H1 (cell line): ENCODE measurements at regions not wholly inside any gene's neighbourhood (a gene's known extent, or its start where the extent isn't known, plus 50 kb on each side); places are given as distances from the start of the nearest gene placed in this dataset.

Experiments
- CHD2 ChIP-seq: IDR thresholded peaks from 2 replicates; pipeline ENCODE4 v1.6.1; 2012; ENCODE audit warnings: low read length, improper control_type of control experiment
- JUND ChIP-seq: IDR thresholded peaks from 2 replicates; pipeline ENCODE4 v1.6.1; 2011; ENCODE audit warnings: mild to moderate bottlenecking, improper control_type of control experiment, low read length
- NRF1 ChIP-seq: IDR thresholded peaks from 2 replicates; pipeline ENCODE4 v1.6.1; 2011; ENCODE audit warnings: mild to moderate bottlenecking, low read depth, low read length, improper control_type of control experiment
- POLR2A ChIP-seq, 2 experiments: IDR thresholded peaks; 1 replicate in 1 of 2; 2 replicates in 1 of 2; pipeline ENCODE4 v1.6.1; 2011; ENCODE audit warnings: low read depth in 2 of 2, low read length in 2 of 2, mild to moderate bottlenecking in 2 of 2; ENCODE audit errors: control extremely low read depth in 1 of 2
- TAF1 ChIP-seq: IDR thresholded peaks from 2 replicates; pipeline ENCODE4 v1.6.1; 2011; ENCODE audit warnings: mild to moderate bottlenecking, low read depth, low read length
- TF ChIP-seq, protein P1 (sequence below), 3 experiments: IDR thresholded peaks; 1 replicate in 2 of 3; 2 replicates in 1 of 3; pipeline versions ENCODE4 v1.5.1 to v1.6.1; 2011; ENCODE audit warnings: low read length in 3 of 3, mild to moderate bottlenecking in 3 of 3, inconsistent platforms in 2 of 3, low read depth in 1 of 3, moderate library complexity in 1 of 3; ENCODE audit not compliant: insufficient read depth in 1 of 3; ENCODE audit errors: control extremely low read depth in 1 of 3
- TF ChIP-seq, protein P2 (sequence below): IDR thresholded peaks from 2 replicates; pipeline ENCODE4 v1.6.1; 2012; ENCODE audit warnings: inconsistent platforms
- TF ChIP-seq, protein P3 (sequence below): fragments of 300-600 bp; sonication (generic); IDR thresholded peaks from 2 replicates; pipeline ENCODE4 v1.7.1; 2012; ENCODE audit warnings: low read length, moderate library complexity, mild to moderate bottlenecking, inconsistent platforms; ENCODE audit not compliant: insufficient replicate concordance

DNA sequence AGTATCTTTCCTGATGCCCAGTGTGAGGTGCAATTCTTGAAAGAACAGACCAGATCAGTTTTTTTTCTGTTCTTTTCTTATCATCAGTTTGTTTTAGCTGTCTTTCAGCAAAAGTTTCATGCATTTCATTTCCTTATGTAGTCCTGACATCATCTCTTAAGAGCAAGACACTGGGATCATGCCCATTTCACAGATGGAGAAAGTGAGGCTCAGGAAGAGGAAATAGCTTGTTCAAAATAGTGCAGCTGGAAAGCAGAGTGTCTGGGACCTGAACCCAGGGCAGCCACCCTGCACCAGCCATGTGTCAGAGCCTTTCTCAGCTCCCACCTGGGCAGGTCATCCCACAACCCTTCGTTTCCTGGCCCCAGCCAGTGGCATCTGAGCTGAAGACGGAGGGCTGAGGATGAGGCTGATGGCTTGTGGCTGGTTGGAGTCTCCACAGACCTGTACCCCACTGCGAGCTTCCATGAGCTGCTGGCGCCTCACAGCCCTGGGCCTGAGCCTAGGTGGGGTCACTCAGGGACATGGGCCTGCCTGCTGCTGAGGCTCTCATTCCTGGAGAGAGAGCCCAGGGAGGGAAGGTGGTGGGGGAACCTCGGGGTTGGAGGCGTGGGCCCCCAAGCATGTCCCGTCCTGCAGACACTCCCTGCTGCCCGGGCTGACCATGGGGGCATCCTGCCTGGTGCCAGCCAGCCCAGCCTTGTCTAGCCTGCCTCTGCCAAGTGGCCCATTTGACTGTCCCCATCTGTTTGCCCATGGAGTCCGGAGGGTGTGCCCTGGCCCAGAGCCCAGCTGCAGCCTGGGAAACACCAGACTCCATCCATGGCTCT lies 61.8 kb downstream of the SMIM38 start (continued):
- TF ChIP-seq JUND: no peak
- TF ChIP-seq, protein P1, sequence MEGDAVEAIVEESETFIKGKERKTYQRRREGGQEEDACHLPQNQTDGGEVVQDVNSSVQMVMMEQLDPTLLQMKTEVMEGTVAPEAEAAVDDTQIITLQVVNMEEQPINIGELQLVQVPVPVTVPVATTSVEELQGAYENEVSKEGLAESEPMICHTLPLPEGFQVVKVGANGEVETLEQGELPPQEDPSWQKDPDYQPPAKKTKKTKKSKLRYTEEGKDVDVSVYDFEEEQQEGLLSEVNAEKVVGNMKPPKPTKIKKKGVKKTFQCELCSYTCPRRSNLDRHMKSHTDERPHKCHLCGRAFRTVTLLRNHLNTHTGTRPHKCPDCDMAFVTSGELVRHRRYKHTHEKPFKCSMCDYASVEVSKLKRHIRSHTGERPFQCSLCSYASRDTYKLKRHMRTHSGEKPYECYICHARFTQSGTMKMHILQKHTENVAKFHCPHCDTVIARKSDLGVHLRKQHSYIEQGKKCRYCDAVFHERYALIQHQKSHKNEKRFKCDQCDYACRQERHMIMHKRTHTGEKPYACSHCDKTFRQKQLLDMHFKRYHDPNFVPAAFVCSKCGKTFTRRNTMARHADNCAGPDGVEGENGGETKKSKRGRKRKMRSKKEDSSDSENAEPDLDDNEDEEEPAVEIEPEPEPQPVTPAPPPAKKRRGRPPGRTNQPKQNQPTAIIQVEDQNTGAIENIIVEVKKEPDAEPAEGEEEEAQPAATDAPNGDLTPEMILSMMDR (IDR thresholded peaks at IDR 0.05; ENCODE audit: control extremely low read depth in 1 of 3, insufficient read depth in 1 of 3, low read depth in 1 of 3, low read length in 3 of 3): no peak
- no peak for TF ChIP-seq NRF1
- TF ChIP-seq TAF1: no peak
- TF ChIP-seq, protein P2, sequence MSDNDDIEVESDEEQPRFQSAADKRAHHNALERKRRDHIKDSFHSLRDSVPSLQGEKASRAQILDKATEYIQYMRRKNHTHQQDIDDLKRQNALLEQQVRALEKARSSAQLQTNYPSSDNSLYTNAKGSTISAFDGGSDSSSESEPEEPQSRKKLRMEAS: no peak
- no peak for TF ChIP-seq CHD2
- TF ChIP-seq, protein P3, sequence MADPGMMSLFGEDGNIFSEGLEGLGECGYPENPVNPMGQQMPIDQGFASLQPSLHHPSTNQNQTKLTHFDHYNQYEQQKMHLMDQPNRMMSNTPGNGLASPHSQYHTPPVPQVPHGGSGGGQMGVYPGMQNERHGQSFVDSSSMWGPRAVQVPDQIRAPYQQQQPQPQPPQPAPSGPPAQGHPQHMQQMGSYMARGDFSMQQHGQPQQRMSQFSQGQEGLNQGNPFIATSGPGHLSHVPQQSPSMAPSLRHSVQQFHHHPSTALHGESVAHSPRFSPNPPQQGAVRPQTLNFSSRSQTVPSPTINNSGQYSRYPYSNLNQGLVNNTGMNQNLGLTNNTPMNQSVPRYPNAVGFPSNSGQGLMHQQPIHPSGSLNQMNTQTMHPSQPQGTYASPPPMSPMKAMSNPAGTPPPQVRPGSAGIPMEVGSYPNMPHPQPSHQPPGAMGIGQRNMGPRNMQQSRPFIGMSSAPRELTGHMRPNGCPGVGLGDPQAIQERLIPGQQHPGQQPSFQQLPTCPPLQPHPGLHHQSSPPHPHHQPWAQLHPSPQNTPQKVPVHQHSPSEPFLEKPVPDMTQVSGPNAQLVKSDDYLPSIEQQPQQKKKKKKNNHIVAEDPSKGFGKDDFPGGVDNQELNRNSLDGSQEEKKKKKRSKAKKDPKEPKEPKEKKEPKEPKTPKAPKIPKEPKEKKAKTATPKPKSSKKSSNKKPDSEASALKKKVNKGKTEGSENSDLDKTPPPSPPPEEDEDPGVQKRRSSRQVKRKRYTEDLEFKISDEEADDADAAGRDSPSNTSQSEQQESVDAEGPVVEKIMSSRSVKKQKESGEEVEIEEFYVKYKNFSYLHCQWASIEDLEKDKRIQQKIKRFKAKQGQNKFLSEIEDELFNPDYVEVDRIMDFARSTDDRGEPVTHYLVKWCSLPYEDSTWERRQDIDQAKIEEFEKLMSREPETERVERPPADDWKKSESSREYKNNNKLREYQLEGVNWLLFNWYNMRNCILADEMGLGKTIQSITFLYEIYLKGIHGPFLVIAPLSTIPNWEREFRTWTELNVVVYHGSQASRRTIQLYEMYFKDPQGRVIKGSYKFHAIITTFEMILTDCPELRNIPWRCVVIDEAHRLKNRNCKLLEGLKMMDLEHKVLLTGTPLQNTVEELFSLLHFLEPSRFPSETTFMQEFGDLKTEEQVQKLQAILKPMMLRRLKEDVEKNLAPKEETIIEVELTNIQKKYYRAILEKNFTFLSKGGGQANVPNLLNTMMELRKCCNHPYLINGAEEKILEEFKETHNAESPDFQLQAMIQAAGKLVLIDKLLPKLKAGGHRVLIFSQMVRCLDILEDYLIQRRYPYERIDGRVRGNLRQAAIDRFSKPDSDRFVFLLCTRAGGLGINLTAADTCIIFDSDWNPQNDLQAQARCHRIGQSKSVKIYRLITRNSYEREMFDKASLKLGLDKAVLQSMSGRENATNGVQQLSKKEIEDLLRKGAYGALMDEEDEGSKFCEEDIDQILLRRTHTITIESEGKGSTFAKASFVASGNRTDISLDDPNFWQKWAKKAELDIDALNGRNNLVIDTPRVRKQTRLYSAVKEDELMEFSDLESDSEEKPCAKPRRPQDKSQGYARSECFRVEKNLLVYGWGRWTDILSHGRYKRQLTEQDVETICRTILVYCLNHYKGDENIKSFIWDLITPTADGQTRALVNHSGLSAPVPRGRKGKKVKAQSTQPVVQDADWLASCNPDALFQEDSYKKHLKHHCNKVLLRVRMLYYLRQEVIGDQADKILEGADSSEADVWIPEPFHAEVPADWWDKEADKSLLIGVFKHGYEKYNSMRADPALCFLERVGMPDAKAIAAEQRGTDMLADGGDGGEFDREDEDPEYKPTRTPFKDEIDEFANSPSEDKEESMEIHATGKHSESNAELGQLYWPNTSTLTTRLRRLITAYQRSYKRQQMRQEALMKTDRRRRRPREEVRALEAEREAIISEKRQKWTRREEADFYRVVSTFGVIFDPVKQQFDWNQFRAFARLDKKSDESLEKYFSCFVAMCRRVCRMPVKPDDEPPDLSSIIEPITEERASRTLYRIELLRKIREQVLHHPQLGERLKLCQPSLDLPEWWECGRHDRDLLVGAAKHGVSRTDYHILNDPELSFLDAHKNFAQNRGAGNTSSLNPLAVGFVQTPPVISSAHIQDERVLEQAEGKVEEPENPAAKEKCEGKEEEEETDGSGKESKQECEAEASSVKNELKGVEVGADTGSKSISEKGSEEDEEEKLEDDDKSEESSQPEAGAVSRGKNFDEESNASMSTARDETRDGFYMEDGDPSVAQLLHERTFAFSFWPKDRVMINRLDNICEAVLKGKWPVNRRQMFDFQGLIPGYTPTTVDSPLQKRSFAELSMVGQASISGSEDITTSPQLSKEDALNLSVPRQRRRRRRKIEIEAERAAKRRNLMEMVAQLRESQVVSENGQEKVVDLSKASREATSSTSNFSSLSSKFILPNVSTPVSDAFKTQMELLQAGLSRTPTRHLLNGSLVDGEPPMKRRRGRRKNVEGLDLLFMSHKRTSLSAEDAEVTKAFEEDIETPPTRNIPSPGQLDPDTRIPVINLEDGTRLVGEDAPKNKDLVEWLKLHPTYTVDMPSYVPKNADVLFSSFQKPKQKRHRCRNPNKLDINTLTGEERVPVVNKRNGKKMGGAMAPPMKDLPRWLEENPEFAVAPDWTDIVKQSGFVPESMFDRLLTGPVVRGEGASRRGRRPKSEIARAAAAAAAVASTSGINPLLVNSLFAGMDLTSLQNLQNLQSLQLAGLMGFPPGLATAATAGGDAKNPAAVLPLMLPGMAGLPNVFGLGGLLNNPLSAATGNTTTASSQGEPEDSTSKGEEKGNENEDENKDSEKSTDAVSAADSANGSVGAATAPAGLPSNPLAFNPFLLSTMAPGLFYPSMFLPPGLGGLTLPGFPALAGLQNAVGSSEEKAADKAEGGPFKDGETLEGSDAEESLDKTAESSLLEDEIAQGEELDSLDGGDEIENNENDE: no peak
- no peak for TF ChIP-seq POLR2A (IDR thresholded peaks at IDR 0.05; ENCODE audit: control extremely low read depth in 1 of 2, low read depth in 2 of 2, low read length in 2 of 2)
